DND-41 (cell line): ENCODE measurements at regions not wholly inside any gene's neighbourhood (a gene's known extent, or its start where the extent isn't known, plus 50 kb on each side); places are given as distances from the start of the nearest gene placed in this dataset.

Source experiments
- EZH2 ChIP-seq: IDR thresholded peaks from 3 replicates; pipeline ENCODE4 v1.6.1; 2012; ENCODE audit warnings: borderline replicate concordance, low read depth, mild to moderate bottlenecking, moderate library complexity, low read length, inconsistent platforms; ENCODE audit not compliant: severe bottlenecking
- TF ChIP-seq, protein P1 (sequence below): IDR thresholded peaks from 2 replicates; pipeline ENCODE4 v1.5.1; 2012; ENCODE audit warnings: borderline replicate concordance, low read length, moderate library complexity, mild to moderate bottlenecking; ENCODE audit not compliant: poor library complexity, severe bottlenecking; ENCODE audit errors: extremely low read depth

DNA sequence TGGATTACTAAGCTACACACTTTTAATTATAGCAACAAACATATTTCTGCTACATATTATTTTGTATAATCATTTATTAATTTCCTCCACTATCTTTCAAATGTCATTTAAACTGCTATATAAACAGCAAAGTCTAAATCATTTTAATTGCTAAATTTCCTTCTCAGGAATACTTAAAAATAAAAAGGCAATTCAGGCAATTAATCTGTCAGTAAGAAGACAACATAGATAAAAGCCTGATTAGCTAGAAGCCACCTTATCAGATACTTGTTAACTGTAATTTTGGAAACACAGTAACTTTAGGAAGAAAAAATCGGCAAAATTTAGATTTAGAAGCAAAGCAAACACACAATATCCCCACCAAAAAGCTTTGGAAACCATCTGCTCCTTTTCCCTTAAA, 188.2 kb upstream of the ZNF804A start:
- TF ChIP-seq EZH2, result no peak
- TF ChIP-seq, protein P1, sequence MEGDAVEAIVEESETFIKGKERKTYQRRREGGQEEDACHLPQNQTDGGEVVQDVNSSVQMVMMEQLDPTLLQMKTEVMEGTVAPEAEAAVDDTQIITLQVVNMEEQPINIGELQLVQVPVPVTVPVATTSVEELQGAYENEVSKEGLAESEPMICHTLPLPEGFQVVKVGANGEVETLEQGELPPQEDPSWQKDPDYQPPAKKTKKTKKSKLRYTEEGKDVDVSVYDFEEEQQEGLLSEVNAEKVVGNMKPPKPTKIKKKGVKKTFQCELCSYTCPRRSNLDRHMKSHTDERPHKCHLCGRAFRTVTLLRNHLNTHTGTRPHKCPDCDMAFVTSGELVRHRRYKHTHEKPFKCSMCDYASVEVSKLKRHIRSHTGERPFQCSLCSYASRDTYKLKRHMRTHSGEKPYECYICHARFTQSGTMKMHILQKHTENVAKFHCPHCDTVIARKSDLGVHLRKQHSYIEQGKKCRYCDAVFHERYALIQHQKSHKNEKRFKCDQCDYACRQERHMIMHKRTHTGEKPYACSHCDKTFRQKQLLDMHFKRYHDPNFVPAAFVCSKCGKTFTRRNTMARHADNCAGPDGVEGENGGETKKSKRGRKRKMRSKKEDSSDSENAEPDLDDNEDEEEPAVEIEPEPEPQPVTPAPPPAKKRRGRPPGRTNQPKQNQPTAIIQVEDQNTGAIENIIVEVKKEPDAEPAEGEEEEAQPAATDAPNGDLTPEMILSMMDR, result no peak
